ENCODE measurements at regions not wholly inside any gene's neighbourhood (a gene's known extent, or its start where the extent isn't known, plus 50 kb on each side); places are given as distances from the start of the nearest gene placed in this dataset.

DNA sequence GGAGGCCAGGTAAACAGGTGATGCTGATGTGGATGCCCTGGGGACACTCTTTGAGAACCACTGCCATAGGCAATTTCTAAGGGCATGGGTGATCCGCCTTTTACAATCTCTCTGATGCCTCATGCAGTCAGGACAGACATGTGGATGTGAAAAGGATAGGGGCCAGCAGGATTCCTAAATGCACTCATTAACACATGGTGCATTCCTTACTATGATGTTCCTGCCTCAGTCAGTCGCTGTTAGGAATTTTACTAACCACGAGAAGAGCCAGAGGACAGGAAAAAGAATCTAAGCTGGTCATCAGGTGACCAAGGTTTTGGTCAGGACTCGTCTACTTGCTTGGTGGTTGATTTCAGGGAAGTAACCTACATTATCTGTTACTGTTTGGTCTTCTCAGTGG, 191.0 kb downstream of the ARL4C start:
- H3K27me3 ChIP-seq = no peaks in the 10 kb centered on the region
- no peak for DNase-seq
- no peak overlapping the region for H3K27ac ChIP-seq
- H3K9me3 ChIP-seq (replicated peaks) = no peaks in the 10 kb centered on the region
- peaks cover 6% of the 10 kb centered on the region; the same call in 1 of the 2 replicates for H3K4me1 ChIP-seq
- H3K4me3 ChIP-seq = no peak overlapping the region
- H3K36me3 ChIP-seq = no peaks in the 10 kb centered on the region

DNA sequence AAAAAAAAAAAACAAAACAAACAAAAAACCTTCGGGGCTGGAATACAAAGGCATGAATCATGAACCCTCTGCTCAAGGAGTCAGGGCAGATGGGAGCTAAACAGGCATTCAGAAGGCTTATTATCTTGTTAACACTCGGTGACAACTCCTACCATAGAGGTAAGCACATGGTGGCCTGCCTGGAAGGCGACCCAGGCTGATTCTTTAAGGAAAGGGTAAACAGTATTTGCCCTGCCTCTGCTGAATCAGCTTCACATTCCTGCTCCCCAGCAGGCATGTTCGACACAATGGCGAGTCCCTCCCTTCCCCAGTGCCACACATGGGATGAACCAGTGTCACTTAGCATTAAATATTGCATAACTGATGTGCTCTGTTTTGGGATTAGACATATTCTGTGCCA, 191.9 kb downstream of the ARL4C start:
- H3K27ac ChIP-seq = no peak overlapping the region
- DNase-seq = no peak
- no peak overlapping the region for H3K4me3 ChIP-seq
- no peaks in the 10 kb centered on the region for H3K9me3 ChIP-seq (replicated peaks)
- peaks cover 6% of the 10 kb centered on the region; the same call in 1 of the 2 replicates for H3K4me1 ChIP-seq
- no peaks in the 10 kb centered on the region for H3K36me3 ChIP-seq
- H3K27me3 ChIP-seq = no peaks in the 10 kb centered on the region

DNA sequence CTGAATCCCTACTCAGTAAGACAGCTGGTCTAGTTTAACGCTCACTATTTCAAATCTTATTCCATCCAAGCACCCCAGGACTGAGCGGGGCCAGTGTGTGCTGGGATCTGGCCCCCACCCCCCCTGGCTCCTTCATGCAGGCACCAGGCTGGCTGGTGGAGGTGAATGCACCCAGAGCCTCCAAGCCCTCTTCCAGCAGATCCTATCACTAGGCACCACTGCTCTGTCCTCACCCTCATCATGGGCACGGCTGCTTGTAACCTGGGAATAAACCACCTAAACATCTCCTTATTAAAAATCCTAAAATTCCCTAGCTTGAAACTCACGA, 194.3 kb downstream of the ARL4C start:
- H3K27ac ChIP-seq = no peak overlapping the region
- no peaks in the 10 kb centered on the region for H3K9me3 ChIP-seq (replicated peaks)
- H3K27me3 ChIP-seq = no peaks in the 10 kb centered on the region
- DNase-seq = no peak
- H3K4me1 ChIP-seq = peaks cover 6% of the 10 kb centered on the region; the same call in 1 of the 2 replicates
- no peak overlapping the region for H3K4me3 ChIP-seq
- H3K36me3 ChIP-seq = no peaks in the 10 kb centered on the region

DNA sequence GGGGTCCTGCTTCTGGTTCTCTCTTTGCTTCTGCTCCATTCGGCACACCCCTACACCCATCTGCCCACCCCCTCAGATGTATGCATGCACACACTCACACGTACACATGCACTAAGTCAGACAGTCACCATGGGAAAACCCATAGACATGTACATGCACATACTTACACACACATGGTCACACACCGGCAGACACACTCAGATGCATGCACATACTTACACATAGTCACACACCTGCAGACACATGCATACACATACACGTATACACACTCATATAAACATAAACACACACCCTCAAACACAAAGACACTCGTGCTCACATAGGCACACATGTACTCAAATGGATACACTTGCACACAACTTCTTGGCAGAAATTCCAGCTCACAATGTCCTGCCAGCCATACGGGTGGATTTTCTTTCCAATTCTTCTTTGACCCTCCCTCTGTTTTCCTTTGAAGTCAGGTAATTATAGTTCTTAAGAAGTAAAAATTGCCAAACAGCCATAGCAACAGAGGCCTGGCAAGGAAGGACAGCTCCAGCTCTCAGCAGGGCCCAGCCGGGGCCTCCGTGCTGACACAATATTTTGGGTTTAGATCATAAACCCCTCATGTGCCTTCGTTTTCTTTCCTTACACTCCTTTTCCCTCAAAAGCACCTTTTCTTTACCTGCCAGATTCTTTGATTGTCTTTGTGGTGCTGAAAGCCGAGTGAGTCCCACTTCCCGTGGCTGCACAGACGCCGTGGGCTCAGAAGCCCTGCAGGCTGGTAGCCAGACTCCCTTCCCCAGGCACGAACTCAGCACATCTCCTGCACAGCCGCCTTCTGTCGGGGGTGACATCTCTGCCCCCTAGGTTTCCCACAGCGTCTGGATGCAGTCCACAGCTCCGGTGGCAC, 195.7 kb downstream of the ARL4C start:
- H3K9me3 ChIP-seq (replicated peaks) = no peaks in the 10 kb centered on the region
- peaks cover 6% of the 10 kb centered on the region; the same call in 1 of the 2 replicates for H3K4me1 ChIP-seq
- no peak overlapping the region for H3K4me3 ChIP-seq
- no peak overlapping the region for H3K27ac ChIP-seq
- DNase-seq = no peak
- H3K36me3 ChIP-seq = no peaks in the 10 kb centered on the region
- H3K27me3 ChIP-seq = no peaks in the 10 kb centered on the region

DNA sequence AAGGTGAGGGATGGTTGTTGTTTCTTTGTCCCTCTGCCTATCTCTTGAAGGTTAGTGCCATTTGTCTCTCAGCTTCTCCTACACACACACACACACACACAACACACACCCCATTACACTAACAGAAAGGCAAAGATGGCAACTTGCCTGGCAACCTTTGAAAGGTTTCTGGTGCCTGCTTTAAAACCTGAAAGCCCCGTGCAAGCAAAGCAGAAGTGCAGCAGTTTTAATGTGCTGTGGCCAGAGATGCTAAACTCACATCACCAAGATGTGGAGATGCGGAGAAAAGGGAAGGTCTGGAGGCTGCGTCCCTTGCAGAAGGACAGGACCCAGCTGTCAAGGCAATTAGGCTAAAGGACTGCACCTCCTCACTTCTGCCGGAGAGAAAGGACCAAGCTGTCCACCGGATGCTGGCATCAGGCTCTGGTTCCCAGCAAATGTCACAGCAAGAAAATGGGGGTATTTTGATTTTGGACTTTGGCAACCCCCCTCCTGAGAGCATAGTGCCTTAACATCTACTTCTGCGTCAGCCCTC, 196.4 kb downstream of the ARL4C start:
- no peaks in the 10 kb centered on the region for H3K36me3 ChIP-seq

DNA sequence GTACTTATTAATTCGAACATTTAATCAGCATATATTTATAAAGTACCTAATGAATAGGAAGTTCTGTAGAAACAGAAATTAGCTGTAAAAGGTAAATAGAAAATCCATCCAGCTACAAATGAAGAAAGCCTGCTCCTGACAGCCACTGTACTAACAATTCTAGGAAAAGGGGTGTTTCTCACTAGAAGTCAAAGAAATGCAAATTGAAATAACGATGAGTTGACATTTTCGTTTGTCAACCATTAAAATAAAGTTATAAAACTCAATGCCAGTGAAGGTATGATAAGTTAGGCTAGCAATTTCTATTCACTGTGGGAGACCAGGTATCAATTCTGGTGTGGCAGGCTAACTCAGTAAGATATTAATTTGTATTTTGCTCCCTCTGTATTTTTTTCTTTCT, 198.0 kb downstream of the ARL4C start:
- Histone ChIP-seq H3K9me3 (replicated peaks) (no peaks in the 10 kb centered on the region), H3K36me3 (no peaks in the 10 kb centered on the region), H3K27me3 (no peaks in the 10 kb centered on the region), H3K4me3 (no peak overlapping the region), H3K4me1 (no peaks in the 10 kb centered on the region), H3K27ac (no peak overlapping the region)
- no peak for DNase-seq

More for the DNA sequence above, 196.4 kb downstream of the ARL4C start:
- Histone ChIP-seq H3K27ac (no peak overlapping the region), H3K4me1 (peaks cover 4% of the 10 kb centered on the region; the same call in 1 of the 2 replicates), H3K27me3 (no peaks in the 10 kb centered on the region), H3K9me3 (replicated peaks) (no peaks in the 10 kb centered on the region), H3K4me3 (no peak overlapping the region)
- no peak for DNase-seq

DNA sequence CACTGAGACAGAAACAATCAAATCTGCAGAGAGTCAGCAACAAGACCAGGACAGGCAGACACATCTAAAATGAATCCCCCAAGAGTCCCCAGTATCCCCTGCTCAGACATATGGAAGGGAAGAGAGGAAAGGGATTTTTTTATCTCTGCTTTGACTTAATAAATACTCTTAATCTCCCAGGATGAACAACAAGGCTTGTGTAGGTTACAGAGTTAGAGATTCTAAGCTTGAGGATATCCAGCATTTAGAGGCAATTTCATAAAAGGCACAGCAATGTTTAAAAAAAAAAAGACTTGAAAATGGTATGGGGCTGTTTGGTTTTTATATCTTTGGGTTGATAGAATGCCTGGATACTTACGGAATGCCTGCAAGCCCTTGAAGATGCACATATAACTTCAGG, 199.9 kb downstream of the ARL4C start:
- peaks cover 4% of the 10 kb centered on the region for H3K4me1 ChIP-seq
- H3K9me3 ChIP-seq (replicated peaks) = no peaks in the 10 kb centered on the region
- no peak overlapping the region for H3K27ac ChIP-seq
- H3K36me3 ChIP-seq = no peaks in the 10 kb centered on the region
- H3K27me3 ChIP-seq = no peaks in the 10 kb centered on the region
- no peak for DNase-seq
- H3K4me3 ChIP-seq = no peak overlapping the region

DNA sequence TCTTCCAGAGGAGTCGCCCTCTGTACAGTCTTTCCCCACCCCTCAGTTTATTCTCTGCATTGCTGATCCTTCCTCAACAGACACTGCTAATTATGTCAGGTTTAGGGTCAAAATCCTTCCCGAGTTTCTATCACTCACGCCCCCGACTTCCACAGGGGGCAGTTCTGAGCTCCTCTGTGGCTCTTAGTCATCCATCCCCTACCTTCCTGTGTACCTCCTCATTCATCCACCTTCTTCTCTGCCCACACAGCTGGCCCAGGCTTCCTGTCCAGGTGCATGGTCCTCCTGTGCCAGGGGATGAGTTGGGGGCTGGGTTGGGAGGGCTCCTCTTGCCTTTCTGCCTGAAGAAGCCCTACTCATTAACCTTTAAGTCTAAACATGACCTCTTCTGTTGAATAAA, 202.9 kb downstream of the ARL4C start:
- no peak overlapping the region for H3K4me3 ChIP-seq
- peak in 1 of 2 experiments; percentile 31 for DNase-seq
- H3K27me3 ChIP-seq = no peaks in the 10 kb centered on the region
- H3K36me3 ChIP-seq = no peaks in the 10 kb centered on the region
- H3K4me1 ChIP-seq = peaks cover 19% of the 10 kb centered on the region
- no peaks in the 10 kb centered on the region for H3K9me3 ChIP-seq (replicated peaks)
- H3K27ac ChIP-seq = no peak overlapping the region

DNA sequence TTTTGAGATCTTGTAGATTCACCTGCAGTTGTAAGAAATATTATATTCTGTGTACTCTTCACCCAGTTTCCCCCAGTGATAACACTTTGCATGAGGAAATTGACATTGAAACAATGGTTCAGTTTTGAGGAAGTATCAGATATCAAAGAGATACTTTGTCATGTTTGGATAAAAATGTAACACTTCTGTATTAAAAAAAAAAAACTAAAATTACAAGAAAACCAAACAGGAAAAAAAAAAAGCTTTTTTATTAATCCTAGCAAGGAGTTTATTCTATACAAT, 204.0 kb downstream of the ARL4C start:
- no peaks in the 10 kb centered on the region for H3K27me3 ChIP-seq
- H3K4me1 ChIP-seq = peaks cover 19% of the 10 kb centered on the region
- H3K9me3 ChIP-seq (replicated peaks) = no peaks in the 10 kb centered on the region
- no peaks in the 10 kb centered on the region for H3K36me3 ChIP-seq
- H3K27ac ChIP-seq = no peak overlapping the region
- no peak overlapping the region for H3K4me3 ChIP-seq
- DNase-seq = no peak

DNA sequence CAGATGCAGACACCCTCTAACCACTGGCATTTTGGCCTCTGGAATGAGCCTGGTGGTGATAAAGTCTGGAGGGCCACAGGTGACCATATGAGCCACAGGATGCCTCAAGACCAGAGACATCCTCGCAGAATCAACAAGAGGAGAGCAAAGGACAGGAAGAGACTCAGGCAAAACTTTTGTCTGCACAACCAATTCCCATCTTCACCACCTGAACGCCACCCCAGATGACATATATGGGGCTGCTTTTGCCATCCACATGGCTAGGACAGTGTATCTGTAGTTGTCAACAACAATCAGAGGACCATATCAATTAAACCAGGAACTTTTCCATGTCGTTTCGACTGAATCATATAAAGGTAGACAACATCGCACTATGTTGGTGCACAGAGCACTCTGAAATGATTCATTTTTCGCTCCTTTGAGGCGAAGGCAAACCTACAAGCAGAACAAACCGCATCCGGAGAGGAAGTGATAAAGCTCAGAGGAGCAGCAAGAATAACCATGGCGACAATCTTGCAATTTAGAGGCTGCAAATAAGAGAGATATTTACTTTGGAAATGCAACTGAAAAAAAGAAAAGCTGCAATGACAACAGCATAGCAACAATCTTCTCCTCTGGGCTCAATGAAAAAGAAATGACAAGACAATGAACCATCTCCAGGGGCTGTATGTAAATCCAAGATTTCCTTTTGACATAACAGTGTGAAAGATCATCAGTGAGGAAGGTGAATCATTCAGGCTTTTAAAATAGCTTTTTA, 204.5 kb downstream of the ARL4C start:
- H3K4me1 ChIP-seq = peaks cover 19% of the 10 kb centered on the region
- H3K27me3 ChIP-seq = no peaks in the 10 kb centered on the region
- no peak for DNase-seq
- no peak overlapping the region for H3K4me3 ChIP-seq
- no peaks in the 10 kb centered on the region for H3K36me3 ChIP-seq
- no peaks in the 10 kb centered on the region for H3K9me3 ChIP-seq (replicated peaks)
- peak overlapping the region; percentile 33 for H3K27ac ChIP-seq

DNA sequence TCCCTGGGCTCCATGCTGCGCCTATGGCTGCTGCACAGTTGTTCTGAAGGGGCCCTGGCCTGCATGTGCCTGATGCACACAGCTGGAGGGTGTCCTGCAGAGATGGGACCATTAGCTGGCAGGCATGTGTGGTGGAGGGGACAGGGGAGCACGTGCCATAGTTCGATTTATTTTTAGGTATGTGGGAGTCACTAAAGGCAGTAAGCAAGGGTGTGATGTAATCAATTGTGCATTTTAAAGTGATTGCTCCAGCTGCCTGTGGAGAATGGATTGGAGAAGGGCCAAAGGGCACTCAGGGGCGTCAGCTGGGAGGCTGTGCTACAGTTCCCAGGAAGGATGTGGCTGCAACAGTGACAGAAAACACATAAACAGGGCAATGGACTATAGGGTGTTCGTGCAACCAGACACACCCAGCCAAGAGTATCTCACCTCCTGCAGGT, 205.1 kb downstream of the ARL4C start:
- no peaks in the 10 kb centered on the region for H3K27me3 ChIP-seq
- no peaks in the 10 kb centered on the region for H3K9me3 ChIP-seq (replicated peaks)
- DNase-seq = peak; percentile 82 to 91
- no peak overlapping the region for H3K4me3 ChIP-seq
- no peaks in the 10 kb centered on the region for H3K36me3 ChIP-seq
- peak overlapping the region; percentile 41 for H3K27ac ChIP-seq
- peaks cover 19% of the 10 kb centered on the region for H3K4me1 ChIP-seq

DNA sequence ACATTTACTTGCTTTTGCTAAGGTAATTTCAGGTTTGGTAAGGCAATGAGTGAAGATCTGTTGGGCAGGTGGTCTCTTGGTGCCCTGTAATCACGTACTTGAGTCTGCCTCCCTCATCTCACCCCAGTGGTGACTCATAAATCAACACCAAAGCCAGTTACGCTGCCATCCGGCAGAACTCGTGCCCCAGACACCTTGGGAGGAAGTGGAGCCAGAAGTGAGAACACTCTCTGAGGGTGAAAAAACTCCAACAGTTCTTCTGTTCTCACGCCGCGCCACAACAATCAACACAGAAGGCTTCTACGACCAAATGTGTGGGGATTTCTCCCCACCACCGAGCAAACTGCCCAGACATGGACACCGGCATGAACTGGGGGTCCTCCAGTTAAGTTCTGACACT, 206.2 kb downstream of the ARL4C start:
- no peaks in the 10 kb centered on the region for H3K27me3 ChIP-seq
- no peak for DNase-seq
- no peaks in the 10 kb centered on the region for H3K9me3 ChIP-seq (replicated peaks)
- no peak overlapping the region for H3K27ac ChIP-seq
- H3K4me3 ChIP-seq = no peak overlapping the region
- peaks cover 19% of the 10 kb centered on the region for H3K4me1 ChIP-seq
- H3K36me3 ChIP-seq = no peaks in the 10 kb centered on the region

DNA sequence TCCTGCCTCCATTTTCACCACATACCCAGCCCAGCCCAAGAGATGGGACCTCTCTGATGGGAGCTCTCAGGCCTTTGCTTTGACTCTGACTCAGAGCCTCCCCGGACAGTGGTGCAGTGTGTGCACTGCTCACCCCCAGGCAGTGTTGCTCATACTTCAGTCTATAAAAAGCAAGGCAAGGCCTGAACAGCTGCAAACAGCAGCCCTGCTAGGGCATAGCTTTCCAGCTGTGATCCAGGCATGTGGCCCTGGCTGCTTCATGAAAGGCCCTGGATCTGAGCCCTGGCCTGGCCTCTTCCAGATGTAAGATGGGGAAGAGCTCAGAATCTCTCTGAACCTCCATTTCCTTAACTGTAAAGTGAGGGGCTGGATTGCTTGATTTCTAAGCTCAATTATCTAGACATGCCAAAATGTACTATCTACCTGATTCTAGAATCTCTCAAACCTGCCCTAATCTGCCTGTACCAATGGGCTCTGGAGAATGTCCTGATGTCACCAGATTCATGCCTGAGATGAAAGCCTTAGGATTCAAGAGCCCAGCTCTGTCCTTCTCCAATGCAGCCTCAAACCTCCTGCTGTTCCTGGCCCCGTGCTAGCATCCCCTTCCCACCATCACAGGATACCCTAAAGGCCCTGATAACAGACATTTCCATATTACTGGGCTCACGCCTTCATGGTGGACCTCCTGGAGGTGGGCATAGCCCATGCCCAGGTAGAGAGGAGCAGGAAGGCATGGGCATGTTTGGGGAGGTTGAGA, 206.9 kb downstream of the ARL4C start:
- Histone ChIP-seq H3K27me3 (no peaks in the 10 kb centered on the region), H3K9me3 (replicated peaks) (no peaks in the 10 kb centered on the region), H3K27ac (0 out of 2 replicates have a peak overlapping the region, but pooled peaks have one; percentile 4), H3K4me3 (no peak overlapping the region), H3K36me3 (no peaks in the 10 kb centered on the region), H3K4me1 (peaks cover 22% of the 10 kb centered on the region)
- DNase-seq = peak; percentile 65 to 77

DNA sequence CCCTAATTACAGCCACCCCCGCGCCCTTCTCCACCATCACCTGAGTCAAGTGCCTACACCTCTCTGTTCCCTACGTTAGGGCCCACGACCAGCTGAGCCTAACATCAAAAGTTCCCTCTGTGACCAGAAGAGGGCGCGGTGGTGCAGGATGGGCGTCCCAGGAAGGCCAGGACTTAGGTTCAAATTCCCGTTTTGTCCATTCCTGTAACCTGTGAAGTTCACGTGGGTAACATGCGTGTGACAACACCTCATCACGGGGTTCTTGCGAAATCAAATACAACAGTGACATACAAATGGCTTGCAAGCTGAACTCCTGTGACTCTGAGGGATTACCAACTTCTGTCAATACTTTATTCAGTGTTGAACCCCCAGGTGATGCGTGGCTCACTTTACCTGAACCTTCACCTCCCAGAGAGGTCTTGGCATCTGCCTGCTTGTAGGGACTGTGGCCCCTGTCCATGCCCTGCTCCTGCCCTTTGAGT, 207.9 kb downstream of the ARL4C start:
- Histone ChIP-seq H3K9me3 (replicated peaks) (no peaks in the 10 kb centered on the region), H3K4me3 (no peak overlapping the region), H3K4me1 (peaks cover 25% of the 10 kb centered on the region), H3K27me3 (no peaks in the 10 kb centered on the region), H3K27ac (no peak overlapping the region), H3K36me3 (no peaks in the 10 kb centered on the region)
- DNase-seq = peak; percentile 59 to 83
